ENCODE measurements at regions not wholly inside any gene's neighbourhood (a gene's known extent, or its start where the extent isn't known, plus 50 kb on each side); places are given as distances from the start of the nearest gene placed in this dataset.

DNA sequence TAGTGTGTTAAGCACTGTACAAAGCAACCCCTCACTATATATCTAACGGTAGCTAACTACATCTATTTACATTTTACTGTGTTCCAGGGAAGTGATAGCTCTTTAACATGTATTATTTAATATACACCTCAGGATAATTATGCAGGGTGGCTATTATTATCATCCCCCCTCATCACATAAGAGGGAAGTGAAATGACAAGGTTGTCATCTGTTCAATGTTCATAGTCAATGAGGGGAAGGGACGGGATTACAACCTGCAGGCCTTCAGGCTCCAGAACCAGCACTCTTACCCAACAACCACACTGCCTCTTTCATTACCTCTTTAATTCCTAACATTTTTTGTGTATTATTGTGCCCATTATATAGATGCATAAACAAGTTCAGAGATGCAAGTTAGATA, 238.7 kb upstream of the ANO3 start:
- H3K9me3 ChIP-seq (ENCODE audit: control insufficient read depth, insufficient read depth, low read length): no peaks in the 10 kb centered on the region
- H3K4me3 ChIP-seq (ENCODE audit: low read length): no peak overlapping the region
- no peaks in the 10 kb centered on the region for H3K36me3 Mint-ChIP-seq
- no peak overlapping the region for H3K4me3 Mint-ChIP-seq
- intact Hi-C loops (cut with micrococcal nuclease): no loop called here
- no peaks in the 10 kb centered on the region for H3K27me3 ChIP-seq (ENCODE audit: control insufficient read depth, insufficient read depth, low read length)
- no CpG with 5 or more reads among the region's 2 CpGs for WGBS (ENCODE audit: insufficient coverage)
- no peaks in the 10 kb centered on the region for H3K4me1 ChIP-seq (ENCODE audit: control insufficient read depth, insufficient read depth, low read length)
- no peaks in the 10 kb centered on the region for H3K4me1 Mint-ChIP-seq
- TF ChIP-seq, protein P1, sequence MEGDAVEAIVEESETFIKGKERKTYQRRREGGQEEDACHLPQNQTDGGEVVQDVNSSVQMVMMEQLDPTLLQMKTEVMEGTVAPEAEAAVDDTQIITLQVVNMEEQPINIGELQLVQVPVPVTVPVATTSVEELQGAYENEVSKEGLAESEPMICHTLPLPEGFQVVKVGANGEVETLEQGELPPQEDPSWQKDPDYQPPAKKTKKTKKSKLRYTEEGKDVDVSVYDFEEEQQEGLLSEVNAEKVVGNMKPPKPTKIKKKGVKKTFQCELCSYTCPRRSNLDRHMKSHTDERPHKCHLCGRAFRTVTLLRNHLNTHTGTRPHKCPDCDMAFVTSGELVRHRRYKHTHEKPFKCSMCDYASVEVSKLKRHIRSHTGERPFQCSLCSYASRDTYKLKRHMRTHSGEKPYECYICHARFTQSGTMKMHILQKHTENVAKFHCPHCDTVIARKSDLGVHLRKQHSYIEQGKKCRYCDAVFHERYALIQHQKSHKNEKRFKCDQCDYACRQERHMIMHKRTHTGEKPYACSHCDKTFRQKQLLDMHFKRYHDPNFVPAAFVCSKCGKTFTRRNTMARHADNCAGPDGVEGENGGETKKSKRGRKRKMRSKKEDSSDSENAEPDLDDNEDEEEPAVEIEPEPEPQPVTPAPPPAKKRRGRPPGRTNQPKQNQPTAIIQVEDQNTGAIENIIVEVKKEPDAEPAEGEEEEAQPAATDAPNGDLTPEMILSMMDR (IDR thresholded peaks at IDR 0.05): no peak
- no peak overlapping the region for H3K27ac Mint-ChIP-seq
- no peaks in the 10 kb centered on the region for H3K27me3 Mint-ChIP-seq (ENCODE audit: low read depth in 2 of 2)
- H3K36me3 ChIP-seq (ENCODE audit: control insufficient read depth, insufficient read depth, low read length): no peaks in the 10 kb centered on the region
- no peak overlapping the region for H3K27ac ChIP-seq (ENCODE audit: low read length)
- no peak for ATAC-seq
- H3K9me3 Mint-ChIP-seq: peaks cover 18 to 21% of the 10 kb centered on the region in 2 donors
- DNase-seq: no peak

DNA sequence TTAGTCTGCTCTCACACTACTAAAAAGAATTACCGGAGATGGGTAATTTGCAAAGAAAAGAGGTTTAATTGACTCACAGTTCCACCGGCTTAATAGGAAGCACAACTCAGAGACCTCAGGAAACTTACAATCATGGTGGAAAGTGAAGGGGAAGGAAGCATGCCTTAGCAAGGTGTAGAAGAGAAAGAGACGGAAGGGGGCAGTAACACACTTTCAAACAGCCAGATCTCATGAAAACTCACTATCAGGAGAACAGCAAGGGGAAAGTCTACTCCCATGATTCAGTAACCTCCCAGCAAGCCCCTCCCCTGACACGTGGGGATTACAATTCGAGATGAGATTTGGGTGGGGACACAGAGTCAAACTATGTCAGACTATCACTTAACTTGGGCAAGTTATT, 236.6 kb upstream of the ANO3 start:
- H3K9me3 Mint-ChIP-seq: peaks cover 19 to 23% of the 10 kb centered on the region in 2 donors
- Histone ChIP-seq H3K4me3 (ENCODE audit: low read length) (no peak overlapping the region), H3K36me3 (ENCODE audit: control insufficient read depth, insufficient read depth, low read length) (no peaks in the 10 kb centered on the region), H3K9me3 (ENCODE audit: control insufficient read depth, insufficient read depth, low read length) (no peaks in the 10 kb centered on the region), H3K4me1 (ENCODE audit: control insufficient read depth, insufficient read depth, low read length) (no peaks in the 10 kb centered on the region), H3K27me3 (ENCODE audit: control insufficient read depth, insufficient read depth, low read length) (no peaks in the 10 kb centered on the region), H3K27ac (ENCODE audit: low read length) (no peak overlapping the region)
- 76% methylated on average over 4 of the region's 5 CpGs for WGBS (ENCODE audit: insufficient coverage)
- TF ChIP-seq, protein P1 (IDR thresholded peaks at IDR 0.05): no peak
- H3K36me3 Mint-ChIP-seq: no peaks in the 10 kb centered on the region
- no peaks in the 10 kb centered on the region for H3K27me3 Mint-ChIP-seq (ENCODE audit: low read depth in 2 of 2)
- no peak for ATAC-seq
- intact Hi-C loops (cut with micrococcal nuclease): no loop called here
- H3K4me3 Mint-ChIP-seq: no peak overlapping the region
- H3K27ac Mint-ChIP-seq: no peak overlapping the region
- no peaks in the 10 kb centered on the region for H3K4me1 Mint-ChIP-seq
- no peak for DNase-seq

DNA sequence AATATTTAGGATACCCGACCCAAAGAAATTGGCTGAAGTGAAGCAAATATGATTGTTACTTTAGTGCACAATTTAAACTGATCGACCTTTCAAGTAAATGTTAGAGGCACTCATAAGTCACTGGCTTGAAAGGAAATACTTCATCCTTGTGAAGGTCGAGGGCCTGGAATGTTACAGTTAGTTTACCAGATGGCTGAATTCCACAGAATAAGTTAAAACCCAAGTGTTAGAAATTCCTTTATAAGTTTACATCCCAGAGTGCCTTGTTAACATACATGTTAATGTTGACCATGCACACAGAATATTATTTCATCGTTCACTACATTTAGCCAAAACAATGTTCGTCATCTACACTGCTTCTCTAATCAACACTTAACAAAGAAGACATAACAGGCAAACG, 235.5 kb upstream of the ANO3 start:
- no peak overlapping the region for H3K4me3 ChIP-seq (ENCODE audit: low read length)
- ATAC-seq: no peak
- 82% methylated on average over 6 of the region's 6 CpGs for WGBS (ENCODE audit: insufficient coverage)
- no peak overlapping the region for H3K27ac ChIP-seq (ENCODE audit: low read length)
- intact Hi-C loops (cut with micrococcal nuclease): no loop called here
- H3K4me3 Mint-ChIP-seq: no peak overlapping the region
- H3K27me3 Mint-ChIP-seq (ENCODE audit: low read depth in 2 of 2): no peaks in the 10 kb centered on the region
- H3K27ac Mint-ChIP-seq: no peak overlapping the region
- no peaks in the 10 kb centered on the region for H3K36me3 Mint-ChIP-seq
- DNase-seq: no peak
- no peaks in the 10 kb centered on the region for H3K4me1 Mint-ChIP-seq
- TF ChIP-seq, protein P1 (IDR thresholded peaks at IDR 0.05): no peak
- no peaks in the 10 kb centered on the region for H3K9me3 ChIP-seq (ENCODE audit: control insufficient read depth, insufficient read depth, low read length)
- H3K4me1 ChIP-seq (ENCODE audit: control insufficient read depth, insufficient read depth, low read length): no peaks in the 10 kb centered on the region
- no peaks in the 10 kb centered on the region for H3K36me3 ChIP-seq (ENCODE audit: control insufficient read depth, insufficient read depth, low read length)
- peaks cover 21 to 26% of the 10 kb centered on the region in 2 donors for H3K9me3 Mint-ChIP-seq
- no peaks in the 10 kb centered on the region for H3K27me3 ChIP-seq (ENCODE audit: control insufficient read depth, insufficient read depth, low read length)

DNA sequence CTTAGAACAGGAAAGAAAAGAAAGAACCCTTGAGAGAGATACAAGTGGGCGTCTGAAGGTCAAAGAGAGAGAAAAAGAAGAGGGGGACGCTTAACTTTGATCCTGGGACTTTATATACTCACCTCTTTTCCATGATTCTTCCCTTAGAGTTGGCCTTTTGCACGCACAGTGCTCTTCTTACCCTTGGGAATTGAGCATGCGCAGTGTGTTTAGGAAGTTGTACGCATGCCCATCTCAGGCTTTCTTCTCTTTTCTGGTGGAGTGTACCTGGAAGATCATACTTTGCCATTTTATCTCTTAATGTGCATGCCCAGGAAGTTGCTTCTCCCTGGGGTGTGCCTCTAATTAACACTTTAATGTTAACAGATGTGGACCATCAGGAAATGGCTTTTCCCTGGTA, 229.6 kb upstream of the ANO3 start:
- Histone ChIP-seq H3K27ac (ENCODE audit: low read length) (no peak overlapping the region), H3K4me3 (ENCODE audit: low read length) (no peak overlapping the region), H3K36me3 (ENCODE audit: control insufficient read depth, insufficient read depth, low read length) (no peaks in the 10 kb centered on the region), H3K9me3 (ENCODE audit: control insufficient read depth, insufficient read depth, low read length) (no peaks in the 10 kb centered on the region), H3K27me3 (ENCODE audit: control insufficient read depth, insufficient read depth, low read length) (no peaks in the 10 kb centered on the region), H3K4me1 (ENCODE audit: control insufficient read depth, insufficient read depth, low read length) (no peaks in the 10 kb centered on the region)
- Mint-ChIP-seq H3K4me1 (no peaks in the 10 kb centered on the region), H3K36me3 (peaks cover 7% of the 10 kb centered on the region), H3K4me3 (no peak overlapping the region), H3K27ac (no peak overlapping the region), H3K27me3 (ENCODE audit: low read depth in 2 of 2) (no peaks in the 10 kb centered on the region), H3K9me3 (peaks cover 15 to 16% of the 10 kb centered on the region in 2 donors)
- DNase-seq: no peak
- intact Hi-C loops (cut with micrococcal nuclease): no loop called here
- TF ChIP-seq, protein P1 (IDR thresholded peaks at IDR 0.05): no peak
- no peak for ATAC-seq
- WGBS (ENCODE audit: insufficient coverage): 97% methylated on average over 3 of the region's 5 CpGs

Measured in natural killer cell (primary cell).